A673 (cell line): ENCODE measurements at regions not wholly inside any gene's neighbourhood (a gene's known extent, or its start where the extent isn't known, plus 50 kb on each side); places are given as distances from the start of the nearest gene placed in this dataset.

ENCODE experiments used
- BruUV-seq: library from RNA; stranded (reverse); fragments of 400-500 nt; replicated peaks from 2 replicates; lab custom pipeline; 2021; lab: Mats Ljungman, UMichigan
- CTCF ChIA-PET: fragments of 300-600 bp; sonication (Branson Sonifier 250); formaldehyde crosslinking; loops from one replicate; lab custom pipeline; 2022; ENCODE audit warnings: antibody characterized with exemption; lab: Charles Lee
- POLR2A ChIA-PET: fragments of 300-600 bp; sonication (Branson Sonifier 250); formaldehyde crosslinking; loops from one replicate; lab custom pipeline; 2022; ENCODE audit warnings: antibody characterized with exemption; ENCODE audit not compliant: low non-redundant PET; lab: Charles Lee
- DNase-seq: peaks from one replicate; pipeline ENCODE4 v3.0.0-alpha.2; 2015; ENCODE audit warnings: low spot score
- H3K27ac ChIP-seq: fragments of 200-600 bp; sonication (generic); 2 replicates; pipeline ENCODE4 v1.5.1; 2016; ENCODE audit warnings: mixed run types, low read depth, mild to moderate bottlenecking, mixed read lengths, antibody characterized with exemption, low read length; ENCODE audit not compliant: poor library complexity, severe bottlenecking
- H3K27me3 ChIP-seq: fragments of 200-600 bp; sonication (generic); replicated peaks from 2 replicates; pipeline ENCODE4 v1.6.1; 2017; ENCODE audit warnings: mixed run types, low read depth, mild to moderate bottlenecking, mixed read lengths, antibody characterized with exemption, low read length; ENCODE audit not compliant: insufficient read depth, poor library complexity
- H3K36me3 ChIP-seq: fragments of 200-600 bp; sonication (generic); 2 replicates; pipeline ENCODE4 v1.6.1; 2016; ENCODE audit warnings: mixed run types, mild to moderate bottlenecking, mixed read lengths, antibody characterized with exemption, low read length; ENCODE audit not compliant: insufficient read depth, poor library complexity, severe bottlenecking
- H3K4me1 ChIP-seq: fragments of 200-600 bp; sonication (generic); 2 replicates; pipeline ENCODE4 v1.6.1; 2017; ENCODE audit warnings: mixed run types, mild to moderate bottlenecking, mixed read lengths, antibody characterized with exemption, low read length; ENCODE audit not compliant: insufficient read depth, poor library complexity, severe bottlenecking
- H3K4me3 ChIP-seq: fragments of 200-600 bp; sonication (generic); 2 replicates; pipeline ENCODE4 v1.5.1; 2016; ENCODE audit warnings: low read depth, mixed run types, mild to moderate bottlenecking, mixed read lengths, low read length; ENCODE audit not compliant: poor library complexity, severe bottlenecking
- H3K9me3 ChIP-seq: fragments of 200-600 bp; sonication (generic); 2 replicates; pipeline ENCODE4 v1.6.1; 2016; ENCODE audit warnings: mixed run types, low read depth, mild to moderate bottlenecking, mixed read lengths, antibody characterized with exemption, low read length; ENCODE audit not compliant: poor library complexity, severe bottlenecking
- CTCF ChIP-seq: fragments of 300-800, 200-600 bp; sonication (generic); conservative IDR thresholded peaks from 2 replicates; pipeline ENCODE4 v1.5.1; 2017; ENCODE audit warnings: low read depth, mild to moderate bottlenecking, antibody characterized with exemption, low read length, moderate library complexity, mixed read lengths
- EZH2 ChIP-seq: fragments of 200-600 bp; sonication (generic); IDR thresholded peaks from 2 replicates; pipeline ENCODE4 v1.6.1; 2017; ENCODE audit warnings: borderline replicate concordance, low read depth, mild to moderate bottlenecking, mixed read lengths, antibody characterized with exemption, low read length; ENCODE audit not compliant: poor library complexity, severe bottlenecking
- intact Hi-C: fragments of 100-400 bp; cut with micrococcal nuclease; formaldehyde crosslinking; loops from one replicate; pipeline ENCODE4 v1.10.0; 2022; ENCODE audit not compliant: unreplicated experiment

GRCh38 chr1:221881805-221882581, 140.1 kb upstream of the DUSP10 start:
- H3K27me3 ChIP-seq: no peaks in the 10 kb centered on the region
- H3K4me1 ChIP-seq: no peaks in the 10 kb centered on the region
- TF ChIP-seq CTCF: no peak
- BruUV-seq: no TSS peak
- ChIA-PET CTCF (no interaction called here), POLR2A (no interaction called here)
- H3K27ac ChIP-seq: no peak overlapping the region
- no peaks in the 10 kb centered on the region for H3K9me3 ChIP-seq
- H3K4me3 ChIP-seq: no peak overlapping the region
- intact Hi-C loops: no loop called here
- no peak for DNase-seq
- no peaks in the 10 kb centered on the region for H3K36me3 ChIP-seq

GRCh38 chr1:221880182-221880581, 138.3 kb upstream of the DUSP10 start:
- Histone ChIP-seq H3K4me3 (no peak overlapping the region), H3K27me3 (no peaks in the 10 kb centered on the region), H3K4me1 (no peaks in the 10 kb centered on the region), H3K36me3 (no peaks in the 10 kb centered on the region), H3K27ac (no peak overlapping the region), H3K9me3 (no peaks in the 10 kb centered on the region)
- POLR2A ChIA-PET: no interaction called here
- CTCF ChIA-PET: no interaction called here
- no peak for TF ChIP-seq EZH2
- TF ChIP-seq CTCF: no peak
- intact Hi-C loops: no loop called here
- BruUV-seq: no TSS peak
- no peak for DNase-seq

GRCh38 chr1:221878134-221878533, 136.2 kb upstream of the DUSP10 start:
- no peaks in the 10 kb centered on the region for H3K27me3 ChIP-seq
- ChIA-PET POLR2A (no interaction called here), CTCF (no interaction called here)
- TF ChIP-seq CTCF (no peak), EZH2 (no peak)
- no peak overlapping the region for H3K27ac ChIP-seq
- H3K9me3 ChIP-seq: no peaks in the 10 kb centered on the region
- DNase-seq: no peak
- intact Hi-C loops: no loop called here
- H3K4me3 ChIP-seq: no peak overlapping the region
- no peaks in the 10 kb centered on the region for H3K36me3 ChIP-seq
- no peaks in the 10 kb centered on the region for H3K4me1 ChIP-seq
- BruUV-seq: no TSS peak
